Endothelial cell of umbilical vein (primary cell): ENCODE measurements at regions not wholly inside any gene's neighbourhood (a gene's known extent, or its start where the extent isn't known, plus 50 kb on each side); places are given as distances from the start of the nearest gene placed in this dataset.

ENCODE experiments used
- BruUV-seq: library from RNA; stranded (reverse); fragments of 400-500 nt; replicated peaks from 2 replicates; lab custom pipeline; 2021; lab: Mats Ljungman, UMichigan
- CTCF ChIA-PET: fragments of 300-600, 350-600 bp; sonication (Branson Sonifier 250); formaldehyde crosslinking; loops from one replicate; lab custom pipeline; 2021; ENCODE audit warnings: antibody characterized with exemption, inconsistent platforms; lab: Charles Lee
- POLR2A ChIA-PET: fragments of 300-600, 350-600 bp; sonication (Branson Sonifier 250); formaldehyde crosslinking; loops from one replicate; lab custom pipeline; 2021; ENCODE audit warnings: antibody characterized with exemption, inconsistent platforms; lab: Charles Lee
- DNase-seq: peaks from one replicate; pipeline ENCODE4 v3.0.0-alpha.2; 2011; ENCODE audit warnings: low read depth, low spot score
- FAIRE-seq: peaks from 2 replicates; lab custom pipeline; 2011; peaks lifted over from hg19 to GRCh38; lab: Jason Lieb, UNC
- H2AFZ ChIP-seq: 2 replicates; pipeline ENCODE4 v1.6.0; 2012; ENCODE audit warnings: low read depth, low read length, control low read depth, inconsistent platforms
- H3K27ac ChIP-seq: 2 replicates; pipeline ENCODE4 v1.5.1; 2011; ENCODE audit warnings: low read depth, mild to moderate bottlenecking, control low read depth, low read length, moderate library complexity; ENCODE audit not compliant: insufficient read depth
- H3K27me3 ChIP-seq, 2 experiments: 2 replicates each; pipeline versions ENCODE4 v1.6.0 to v1.6.1; 2011; ENCODE audit warnings: low read length in 2 of 2, mixed read lengths in 1 of 2; ENCODE audit not compliant: control insufficient read depth in 2 of 2, insufficient read depth in 2 of 2
- H3K36me3 ChIP-seq, 2 experiments: 2 replicates in 1 of 2; 3 replicates in 1 of 2; pipeline ENCODE4 v1.5.1; 2011; ENCODE audit warnings: low read length in 2 of 2, mild to moderate bottlenecking in 1 of 2, moderate library complexity in 1 of 2; ENCODE audit not compliant: control insufficient read depth in 2 of 2, insufficient read depth in 2 of 2; ENCODE audit errors: extremely low read depth in 1 of 2
- H3K4me1 ChIP-seq: 3 replicates; pipeline ENCODE4 v1.5.1; 2011; ENCODE audit warnings: mild to moderate bottlenecking, low read length; ENCODE audit not compliant: control insufficient read depth, insufficient read depth; ENCODE audit errors: extremely low read depth
- H3K4me2 ChIP-seq: 2 replicates; pipeline ENCODE4 v1.6.1; 2011; ENCODE audit warnings: low read length, control low read depth, mixed read lengths; ENCODE audit not compliant: insufficient read depth
- H3K4me3 ChIP-seq, 3 experiments: fragments of 200-600 bp in 1 of 3; sonication (generic), shearing (Covaris generic) in 1 of 3; replicated peaks in 1 of 3; 2 replicates each; pipeline ENCODE4 v1.5.1; 2011 to 2016; ENCODE audit warnings: control low read depth in 3 of 3, low read length in 3 of 3, mild to moderate bottlenecking in 2 of 3, inconsistent platforms in 1 of 3, low read depth in 1 of 3, moderate library complexity in 1 of 3; ENCODE audit not compliant: insufficient read depth in 1 of 3
- H3K79me2 ChIP-seq: 2 replicates; pipeline ENCODE4 v1.6.0; 2012; ENCODE audit warnings: low read length, inconsistent platforms; ENCODE audit not compliant: control insufficient read depth, insufficient read depth
- H3K9ac ChIP-seq: replicated peaks from 2 replicates; pipeline ENCODE3; 2011; ENCODE audit warnings: low read length, control low read depth; ENCODE audit not compliant: insufficient read depth; ENCODE audit errors: extremely low read depth
- H3K9me1 ChIP-seq: replicated peaks from 3 replicates; pipeline ENCODE4 v1.6.0; 2011; ENCODE audit warnings: mild to moderate bottlenecking, low read length; ENCODE audit not compliant: control insufficient read depth, insufficient read depth; ENCODE audit errors: extremely low read depth
- H3K9me3 ChIP-seq: replicated peaks from 2 replicates; pipeline ENCODE4 v1.5.1; 2012; ENCODE audit warnings: low read length, inconsistent platforms; ENCODE audit not compliant: control insufficient read depth, insufficient read depth
- H4K20me1 ChIP-seq: replicated peaks from 2 replicates; pipeline ENCODE3; 2011; ENCODE audit warnings: mild to moderate bottlenecking, low read length; ENCODE audit not compliant: control insufficient read depth, insufficient read depth; ENCODE audit errors: extremely low read depth
- CTCF ChIP-seq, 2 donors: IDR thresholded peaks; 1 replicate in 1 of 2; 2 replicates in 1 of 2; pipeline ENCODE4 v1.5.1; 2011; ENCODE audit warnings: low read length in 2 of 2, mild to moderate bottlenecking in 2 of 2, moderate library complexity in 2 of 2, control low read depth in 1 of 2, inconsistent platforms in 1 of 2, low read depth in 1 of 2; ENCODE audit not compliant: insufficient read depth in 1 of 2; ENCODE audit errors: extremely low read depth in 1 of 2
- EZH2 ChIP-seq: IDR thresholded peaks from 2 replicates; pipeline ENCODE4 v1.6.1; 2012; ENCODE audit warnings: borderline replicate concordance, low read depth, mild to moderate bottlenecking, moderate library complexity, low read length, inconsistent platforms; ENCODE audit not compliant: severe bottlenecking
- FOS ChIP-seq: IDR thresholded peaks from 2 replicates; pipeline ENCODE4 v1.6.1; 2011; ENCODE audit warnings: mild to moderate bottlenecking, low read length, moderate library complexity, borderline replicate concordance; ENCODE audit not compliant: insufficient read depth
- GATA2 ChIP-seq: IDR thresholded peaks from 2 replicates; pipeline ENCODE4 v1.7.0; 2011; ENCODE audit warnings: low read depth, mild to moderate bottlenecking, moderate library complexity, mixed read lengths, low read length; ENCODE audit not compliant: insufficient read length, insufficient read depth
- JUN ChIP-seq: IDR thresholded peaks from 2 replicates; pipeline ENCODE4 v1.6.1; 2011; ENCODE audit warnings: borderline replicate concordance, low read depth; ENCODE audit not compliant: insufficient read length, insufficient read depth
- MAX ChIP-seq: IDR thresholded peaks from 2 replicates; pipeline ENCODE4 v1.6.1; 2011; ENCODE audit not compliant: insufficient read depth, insufficient read length
- MYC ChIP-seq: IDR thresholded peaks from one replicate; pipeline ENCODE4 v1.6.1; 2011; ENCODE audit warnings: mild to moderate bottlenecking, low read depth, low read length
- POLR2A ChIP-seq: IDR thresholded peaks from 2 replicates; pipeline ENCODE4 v1.6.1; 2012; ENCODE audit warnings: low read depth, mild to moderate bottlenecking, control low read depth, low read length
- POLR2AphosphoS5 ChIP-seq: IDR thresholded peaks from 2 replicates; pipeline ENCODE4 v1.6.1; 2012; ENCODE audit warnings: low read depth, mild to moderate bottlenecking, control low read depth, low read length, moderate library complexity; ENCODE audit not compliant: insufficient read depth
- dilution Hi-C: fragments of 300-500 bp; cut with MboI; formaldehyde crosslinking; loops from one replicate; pipeline ENCODE4 v1.15.0; 2019; ENCODE audit warnings: low sequenced_read_pairs; ENCODE audit not compliant: extremely low pct_ligation_motif_present
- intact Hi-C: fragments of 100-400 bp; cut with micrococcal nuclease; formaldehyde crosslinking; loops from one replicate; pipeline ENCODE4 v1.10.0; 2022

GRCh38 chr3:180478695-180479094 is 123.3 kb upstream of the TTC14 start:
- Histone ChIP-seq H2AFZ (no peak overlapping the region), H3K27ac (no peak overlapping the region), H3K27me3 (no peaks in the 10 kb centered on the region), H3K4me1 (no peaks in the 10 kb centered on the region), H3K4me3 (no peak overlapping the region), H3K36me3 (no peaks in the 10 kb centered on the region), H3K9me1 (no peaks in the 10 kb centered on the region), H3K4me2 (no peak overlapping the region), H4K20me1 (no peaks in the 10 kb centered on the region), H3K9ac (no peak overlapping the region), H3K79me2 (no peaks in the 10 kb centered on the region), H3K9me3 (no peaks in the 10 kb centered on the region)
- dilution Hi-C loops (no loop called here), intact Hi-C loops (no loop called here)
- no peak for TF ChIP-seq EZH2
- no peak for TF ChIP-seq GATA2
- no peak for TF ChIP-seq CTCF (IDR thresholded peaks at IDR 0.05; ENCODE audit: extremely low read depth in 1 of 2, insufficient read depth in 1 of 2, low read depth in 1 of 2, low read length in 2 of 2)
- no peak for TF ChIP-seq POLR2AphosphoS5
- TF ChIP-seq MYC: no peak
- TF ChIP-seq JUN: no peak
- TF ChIP-seq MAX: no peak
- TF ChIP-seq FOS: no peak
- TF ChIP-seq POLR2A: no peak
- BruUV-seq: no TSS peak
- no peak for FAIRE-seq
- ChIA-PET CTCF (no interaction called here), POLR2A (no interaction called here)
- no peak for DNase-seq
